ENCODE measurements at regions not wholly inside any gene's neighbourhood (a gene's known extent, or its start where the extent isn't known, plus 50 kb on each side); places are given as distances from the start of the nearest gene placed in this dataset.
"Not testable (repeated sequence)": the region's sequence is repeated elsewhere in the genome, so short reads cannot be mapped to it uniquely, and the experiment has no call there.

DNA sequence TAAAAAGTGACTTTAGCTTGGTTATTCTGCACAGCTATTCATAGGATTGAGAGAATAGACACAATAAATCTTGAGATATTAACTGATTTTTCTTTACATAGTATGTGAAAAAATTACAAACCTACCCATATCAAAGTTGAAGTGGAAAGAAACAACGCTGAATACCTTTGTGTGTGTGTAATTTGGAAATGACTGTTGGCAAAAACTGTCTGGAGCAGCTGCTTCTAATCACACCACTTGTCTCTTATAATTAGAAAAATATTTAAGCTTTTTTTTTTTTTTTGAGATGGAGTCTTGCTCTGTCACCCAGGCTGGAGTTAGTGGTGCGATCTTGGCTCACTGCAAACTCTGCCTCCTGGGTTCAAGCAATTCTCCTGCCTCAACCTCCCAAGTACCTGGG is 110.8 kb upstream of the POC5 start:
- Mint-ChIP-seq H3K36me3 (ENCODE audit: low read depth) (no peaks in the 10 kb centered on the region), H3K4me1 (no peaks in the 10 kb centered on the region), H3K27me3 (ENCODE audit: low read depth, poor library complexity) (peaks cover 38% of the 10 kb centered on the region), H3K27ac (no peak overlapping the region), H3K4me3 (no peak overlapping the region), H3K9me3 (peaks cover 10% of the 10 kb centered on the region)
- TF ChIP-seq, protein P1, sequence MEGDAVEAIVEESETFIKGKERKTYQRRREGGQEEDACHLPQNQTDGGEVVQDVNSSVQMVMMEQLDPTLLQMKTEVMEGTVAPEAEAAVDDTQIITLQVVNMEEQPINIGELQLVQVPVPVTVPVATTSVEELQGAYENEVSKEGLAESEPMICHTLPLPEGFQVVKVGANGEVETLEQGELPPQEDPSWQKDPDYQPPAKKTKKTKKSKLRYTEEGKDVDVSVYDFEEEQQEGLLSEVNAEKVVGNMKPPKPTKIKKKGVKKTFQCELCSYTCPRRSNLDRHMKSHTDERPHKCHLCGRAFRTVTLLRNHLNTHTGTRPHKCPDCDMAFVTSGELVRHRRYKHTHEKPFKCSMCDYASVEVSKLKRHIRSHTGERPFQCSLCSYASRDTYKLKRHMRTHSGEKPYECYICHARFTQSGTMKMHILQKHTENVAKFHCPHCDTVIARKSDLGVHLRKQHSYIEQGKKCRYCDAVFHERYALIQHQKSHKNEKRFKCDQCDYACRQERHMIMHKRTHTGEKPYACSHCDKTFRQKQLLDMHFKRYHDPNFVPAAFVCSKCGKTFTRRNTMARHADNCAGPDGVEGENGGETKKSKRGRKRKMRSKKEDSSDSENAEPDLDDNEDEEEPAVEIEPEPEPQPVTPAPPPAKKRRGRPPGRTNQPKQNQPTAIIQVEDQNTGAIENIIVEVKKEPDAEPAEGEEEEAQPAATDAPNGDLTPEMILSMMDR (IDR thresholded peaks at IDR 0.05) = no peak
- DNase-seq = no peak

DNA sequence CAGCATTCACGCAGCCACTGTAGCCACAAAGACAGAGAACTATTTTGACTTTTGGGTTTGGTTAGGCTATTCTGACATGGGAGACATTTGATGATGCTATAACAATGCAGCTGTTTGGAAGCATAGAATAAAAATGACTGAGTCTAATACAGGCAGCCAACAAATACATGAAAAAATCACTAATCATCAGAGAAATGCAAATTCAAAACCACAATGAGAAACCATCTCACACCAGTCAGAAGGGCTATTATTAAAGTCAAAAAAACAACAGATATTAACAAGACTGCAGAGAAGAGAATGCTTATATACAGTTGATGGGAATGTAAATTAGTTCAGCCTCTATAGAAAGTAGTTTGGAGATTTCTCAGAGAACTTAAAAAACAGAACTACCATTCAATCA is 107.1 kb upstream of the POC5 start:
- H3K4me3 Mint-ChIP-seq = no peak overlapping the region
- H3K4me1 Mint-ChIP-seq = no peaks in the 10 kb centered on the region
- no peak overlapping the region for H3K27ac Mint-ChIP-seq

DNA sequence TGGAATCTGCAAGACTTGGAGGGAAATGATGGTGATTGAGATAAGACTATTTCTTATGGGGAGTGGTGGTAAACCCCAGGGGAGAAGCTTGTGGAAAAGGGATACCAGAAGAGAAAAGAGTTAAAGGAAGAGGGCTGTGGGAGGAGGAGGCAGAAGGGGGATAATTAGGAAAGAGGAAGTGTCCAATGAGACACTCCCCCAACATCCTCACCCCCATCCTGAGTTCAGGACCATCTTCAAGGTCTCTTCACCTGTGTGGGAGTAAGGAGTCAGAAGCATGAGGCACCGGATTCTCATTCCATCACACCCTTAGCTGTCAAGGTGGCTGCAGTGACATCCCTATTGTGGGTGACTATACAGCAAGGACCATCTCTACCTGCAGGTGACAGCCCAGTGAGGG is 106.6 kb upstream of the POC5 start:
- Mint-ChIP-seq H3K4me1 (no peaks in the 10 kb centered on the region), H3K27ac (no peak overlapping the region), H3K4me3 (no peak overlapping the region), H3K27me3 (ENCODE audit: low read depth, poor library complexity) (peaks cover 28% of the 10 kb centered on the region), H3K36me3 (ENCODE audit: low read depth) (no peaks in the 10 kb centered on the region), H3K9me3 (no peaks in the 10 kb centered on the region)
- TF ChIP-seq, protein P1 (IDR thresholded peaks at IDR 0.05) = no peak
- DNase-seq = no peak

More for the DNA sequence above, 107.1 kb upstream of the POC5 start:
- Mint-ChIP-seq H3K27me3 (ENCODE audit: low read depth, poor library complexity) (peaks cover 28% of the 10 kb centered on the region), H3K9me3 (no peaks in the 10 kb centered on the region), H3K36me3 (ENCODE audit: low read depth) (no peaks in the 10 kb centered on the region)
- TF ChIP-seq, protein P1 (IDR thresholded peaks at IDR 0.05) = no peak
- DNase-seq = no peak

DNA sequence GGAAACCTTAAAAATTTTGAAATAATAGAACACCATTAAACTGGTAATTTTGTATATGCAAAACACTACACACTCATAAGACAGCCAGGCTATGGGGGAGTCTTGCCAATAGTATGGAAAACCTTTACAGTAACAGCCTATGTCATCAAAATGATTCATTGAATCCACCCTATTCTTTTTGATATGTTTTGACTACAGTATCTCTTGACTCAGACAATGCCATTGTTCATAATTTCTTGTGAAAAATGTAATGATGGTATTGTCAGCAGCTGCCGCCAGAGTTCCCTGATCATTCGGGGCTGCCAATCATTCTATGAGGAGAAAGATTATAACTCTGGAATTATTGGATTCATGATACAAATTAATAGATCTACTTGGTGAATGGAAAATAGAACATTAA is 101.4 kb upstream of the POC5 start:
- Mint-ChIP-seq H3K9me3 (peaks cover 15% of the 10 kb centered on the region), H3K36me3 (ENCODE audit: low read depth) (no peaks in the 10 kb centered on the region), H3K4me1 (no peaks in the 10 kb centered on the region), H3K27me3 (ENCODE audit: low read depth, poor library complexity) (peaks cover 19% of the 10 kb centered on the region), H3K27ac (no peak overlapping the region), H3K4me3 (no peak overlapping the region)
- TF ChIP-seq, protein P1 (IDR thresholded peaks at IDR 0.05) = no peak
- no peak for DNase-seq

DNA sequence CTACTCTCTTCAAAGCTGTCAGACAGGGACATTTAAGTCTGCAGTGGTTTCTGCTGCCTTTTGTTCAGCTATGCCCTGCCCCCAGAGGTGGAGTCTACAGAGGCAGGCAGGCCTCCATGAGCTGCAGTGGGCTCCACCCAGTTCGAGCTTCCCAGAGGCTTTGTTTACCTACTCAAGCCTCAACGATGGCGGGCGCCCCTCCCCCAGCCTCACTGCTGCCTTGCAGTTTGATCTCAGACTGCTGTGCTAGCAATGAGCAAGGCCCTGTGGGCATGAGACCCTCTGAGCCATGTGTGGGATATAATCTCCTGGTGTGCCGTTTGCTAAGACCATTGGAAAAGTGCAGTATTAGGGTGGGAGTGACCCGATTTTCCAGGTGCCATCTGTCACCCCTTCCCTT is 82.5 kb upstream of the POC5 start:
- peaks cover 53% of the 10 kb centered on the region for H3K9me3 Mint-ChIP-seq
- not testable (repeated sequence) for H3K4me1 Mint-ChIP-seq; H3K36me3 Mint-ChIP-seq (ENCODE audit: low read depth); H3K4me3 Mint-ChIP-seq; H3K27ac Mint-ChIP-seq; H3K27me3 Mint-ChIP-seq (ENCODE audit: low read depth, poor library complexity); DNase-seq

DNA sequence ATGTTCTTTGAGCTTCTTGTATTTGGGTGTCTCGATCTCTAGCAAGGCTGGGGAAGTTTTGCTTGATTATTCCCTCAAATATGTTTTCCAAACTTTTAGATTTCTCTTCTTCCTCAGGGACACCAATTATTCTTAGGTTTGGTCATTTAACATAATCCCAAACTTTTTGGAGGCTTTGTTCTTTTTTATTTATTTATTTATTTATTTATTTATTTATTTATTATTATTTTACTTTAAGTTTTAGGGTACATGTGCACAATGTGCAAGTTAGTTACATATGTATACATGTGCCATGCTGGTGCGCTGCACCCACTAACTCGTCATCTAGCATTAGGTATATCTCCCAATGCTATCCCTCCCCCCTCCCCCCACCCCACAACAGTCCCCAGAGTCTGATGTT is 52.1 kb upstream of the POC5 start:
- not testable (repeated sequence) for H3K4me3 Mint-ChIP-seq; H3K36me3 Mint-ChIP-seq (ENCODE audit: low read depth); H3K4me1 Mint-ChIP-seq; DNase-seq; H3K27me3 Mint-ChIP-seq (ENCODE audit: low read depth, poor library complexity); H3K27ac Mint-ChIP-seq
- H3K9me3 Mint-ChIP-seq = peaks cover 64% of the 10 kb centered on the region

Measured in nephron progenitor cell (in vitro differentiated cells).